ENCODE measurements at regions not wholly inside any gene's neighbourhood (a gene's known extent, or its start where the extent isn't known, plus 50 kb on each side); places are given as distances from the start of the nearest gene placed in this dataset.

- TF ChIP-seq CTCF (IDR thresholded peaks at IDR 0.05; ENCODE audit: borderline replicate concordance, extremely low read depth, insufficient read depth) = no peak
- H3K36me3 ChIP-seq (ENCODE audit: control insufficient read depth in 2 of 3, insufficient read depth in 3 of 3, low read length in 3 of 3) = no peaks in the 10 kb centered on the region
- DNase-seq (peak in 2 of 5 donors; percentile 30 to 49), FAIRE-seq (no peak)
- no peak overlapping the region for H3K9ac ChIP-seq (ENCODE audit: low read length in 3 of 3)
- H3K27me3 ChIP-seq (ENCODE audit: control insufficient read depth, insufficient read depth, low read length) = no peaks in the 10 kb centered on the region
- no peaks in the 10 kb centered on the region for H3K9me3 ChIP-seq (ENCODE audit: control insufficient read depth in 2 of 3, insufficient read depth in 1 of 3, low read length in 3 of 3)
- no peak overlapping the region for H3K27ac ChIP-seq (ENCODE audit: low read depth in 2 of 2, low read length in 2 of 2)
- H3K4me3 ChIP-seq (ENCODE audit: low read length in 3 of 3) = no peak overlapping the region
- intact Hi-C loops (cut with DNase I) = no loop called here
- H3K4me1 ChIP-seq (ENCODE audit: control insufficient read depth in 2 of 3, insufficient read depth in 2 of 3, low read depth in 1 of 3, low read length in 3 of 3) = no peaks in the 10 kb centered on the region
These were observed 298.1 kb downstream of the ANKRD50 start for GRCh38 chr4:124414276-124415040.

- H3K4me3 ChIP-seq (ENCODE audit: low read length in 3 of 3) = no peak overlapping the region
- H3K27ac ChIP-seq (ENCODE audit: low read depth in 2 of 2, low read length in 2 of 2) = no peak overlapping the region
- FAIRE-seq (no peak), DNase-seq (no peak)
- H3K4me1 ChIP-seq (ENCODE audit: control insufficient read depth in 2 of 3, insufficient read depth in 2 of 3, low read depth in 1 of 3, low read length in 3 of 3) = no peaks in the 10 kb centered on the region
- no peaks in the 10 kb centered on the region for H3K9me3 ChIP-seq (ENCODE audit: control insufficient read depth in 2 of 3, insufficient read depth in 1 of 3, low read length in 3 of 3)
- no peak for TF ChIP-seq CTCF (IDR thresholded peaks at IDR 0.05; ENCODE audit: borderline replicate concordance, extremely low read depth, insufficient read depth)
- intact Hi-C loops (cut with DNase I) = no loop called here
- H3K27me3 ChIP-seq (ENCODE audit: control insufficient read depth, insufficient read depth, low read length) = no peaks in the 10 kb centered on the region
- H3K9ac ChIP-seq (ENCODE audit: low read length in 3 of 3) = no peak overlapping the region
- no peaks in the 10 kb centered on the region for H3K36me3 ChIP-seq (ENCODE audit: control insufficient read depth in 2 of 3, insufficient read depth in 3 of 3, low read length in 3 of 3)
These were observed 297.4 kb downstream of the ANKRD50 start for GRCh38 chr4:124415146-124415545.

GRCh38 chr4:124417371-124417770, 295.2 kb downstream of the ANKRD50 start:
- DNase-seq = no peak
- Histone ChIP-seq H3K27ac (ENCODE audit: low read depth in 2 of 2, low read length in 2 of 2) (no peak overlapping the region), H3K36me3 (ENCODE audit: control insufficient read depth in 2 of 3, insufficient read depth in 3 of 3, low read length in 3 of 3) (no peaks in the 10 kb centered on the region), H3K27me3 (ENCODE audit: control insufficient read depth, insufficient read depth, low read length) (no peaks in the 10 kb centered on the region), H3K4me1 (ENCODE audit: control insufficient read depth in 2 of 3, insufficient read depth in 2 of 3, low read depth in 1 of 3, low read length in 3 of 3) (no peaks in the 10 kb centered on the region), H3K9me3 (ENCODE audit: control insufficient read depth in 2 of 3, insufficient read depth in 1 of 3, low read length in 3 of 3) (no peaks in the 10 kb centered on the region), H3K4me3 (ENCODE audit: low read length in 3 of 3) (no peak overlapping the region), H3K9ac (ENCODE audit: low read length in 3 of 3) (no peak overlapping the region)
- no peak for FAIRE-seq
- intact Hi-C loops (cut with DNase I) = no loop called here
- no peak for TF ChIP-seq CTCF (IDR thresholded peaks at IDR 0.05; ENCODE audit: borderline replicate concordance, extremely low read depth, insufficient read depth)
